ENCODE measurements at regions not wholly inside any gene's neighbourhood (a gene's known extent, or its start where the extent isn't known, plus 50 kb on each side); places are given as distances from the start of the nearest gene placed in this dataset.
"Not testable (repeated sequence)": the region's sequence is repeated elsewhere in the genome, so short reads cannot be mapped to it uniquely, and the experiment has no call there.

GRCh38 chr19:30968841-30969399 is 380.3 kb downstream of the TSHZ3 start:
- no peaks in the 10 kb centered on the region for H3K27me3 Mint-ChIP-seq (ENCODE audit: low read depth)

GRCh38 chr19:30968210-30968609 is 381.0 kb downstream of the TSHZ3 start:
- no peak for ATAC-seq
- Mint-ChIP-seq H3K4me1 (ENCODE audit: low read depth) (no peaks in the 10 kb centered on the region), H3K4me3 (no peak overlapping the region), H3K36me3 (ENCODE audit: insufficient read depth) (no peaks in the 10 kb centered on the region), H3K9me3 (no peaks in the 10 kb centered on the region), H3K27me3 (ENCODE audit: low read depth) (no peaks in the 10 kb centered on the region)
- DNase-seq, result no peak

More at GRCh38 chr19:30968841-30969399, 380.3 kb downstream of the TSHZ3 start:
- no peak for ATAC-seq
- no peaks in the 10 kb centered on the region for H3K4me1 Mint-ChIP-seq (ENCODE audit: low read depth)
- H3K36me3 Mint-ChIP-seq (ENCODE audit: insufficient read depth), result no peaks in the 10 kb centered on the region
- no peak overlapping the region for H3K4me3 Mint-ChIP-seq
- H3K9me3 Mint-ChIP-seq, result no peaks in the 10 kb centered on the region
- no peak for DNase-seq

GRCh38 chr19:30966486-30966885 is 382.8 kb downstream of the TSHZ3 start:
- no peaks in the 10 kb centered on the region for H3K4me1 Mint-ChIP-seq (ENCODE audit: low read depth)
- DNase-seq (no peak), ATAC-seq (no peak)
- no peaks in the 10 kb centered on the region for H3K36me3 Mint-ChIP-seq (ENCODE audit: insufficient read depth)
- no peak overlapping the region for H3K4me3 Mint-ChIP-seq
- no peaks in the 10 kb centered on the region for H3K27me3 Mint-ChIP-seq (ENCODE audit: low read depth)
- H3K9me3 Mint-ChIP-seq, result no peaks in the 10 kb centered on the region

DNA sequence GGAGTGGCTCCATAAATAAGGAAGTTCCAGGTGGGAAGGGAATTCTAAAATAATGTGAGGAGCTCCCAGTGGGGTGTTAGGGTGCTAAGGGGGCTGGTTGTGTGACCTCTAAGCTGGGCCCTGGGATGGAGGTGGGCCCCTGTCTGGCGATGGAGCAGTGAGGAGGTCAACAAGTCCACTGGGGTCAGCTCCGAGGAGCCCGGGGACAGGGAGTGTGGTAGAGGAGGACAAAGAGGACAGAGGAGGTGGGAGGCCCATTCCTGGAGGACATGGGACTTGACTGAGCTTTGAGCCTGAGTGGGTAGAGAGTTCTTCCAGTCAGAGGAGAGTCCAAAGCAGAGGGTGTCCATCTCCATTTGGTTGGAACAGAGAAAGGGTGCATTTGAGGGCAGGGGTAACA is 390.2 kb downstream of the TSHZ3 start:
- Mint-ChIP-seq H3K4me3 (no peak overlapping the region), H3K36me3 (ENCODE audit: insufficient read depth) (no peaks in the 10 kb centered on the region), H3K27me3 (ENCODE audit: low read depth) (peaks cover 28% of the 10 kb centered on the region), H3K4me1 (ENCODE audit: low read depth) (no peaks in the 10 kb centered on the region), H3K9me3 (peaks cover 5% of the 10 kb centered on the region)
- no peak for DNase-seq
- no peak for ATAC-seq

DNA sequence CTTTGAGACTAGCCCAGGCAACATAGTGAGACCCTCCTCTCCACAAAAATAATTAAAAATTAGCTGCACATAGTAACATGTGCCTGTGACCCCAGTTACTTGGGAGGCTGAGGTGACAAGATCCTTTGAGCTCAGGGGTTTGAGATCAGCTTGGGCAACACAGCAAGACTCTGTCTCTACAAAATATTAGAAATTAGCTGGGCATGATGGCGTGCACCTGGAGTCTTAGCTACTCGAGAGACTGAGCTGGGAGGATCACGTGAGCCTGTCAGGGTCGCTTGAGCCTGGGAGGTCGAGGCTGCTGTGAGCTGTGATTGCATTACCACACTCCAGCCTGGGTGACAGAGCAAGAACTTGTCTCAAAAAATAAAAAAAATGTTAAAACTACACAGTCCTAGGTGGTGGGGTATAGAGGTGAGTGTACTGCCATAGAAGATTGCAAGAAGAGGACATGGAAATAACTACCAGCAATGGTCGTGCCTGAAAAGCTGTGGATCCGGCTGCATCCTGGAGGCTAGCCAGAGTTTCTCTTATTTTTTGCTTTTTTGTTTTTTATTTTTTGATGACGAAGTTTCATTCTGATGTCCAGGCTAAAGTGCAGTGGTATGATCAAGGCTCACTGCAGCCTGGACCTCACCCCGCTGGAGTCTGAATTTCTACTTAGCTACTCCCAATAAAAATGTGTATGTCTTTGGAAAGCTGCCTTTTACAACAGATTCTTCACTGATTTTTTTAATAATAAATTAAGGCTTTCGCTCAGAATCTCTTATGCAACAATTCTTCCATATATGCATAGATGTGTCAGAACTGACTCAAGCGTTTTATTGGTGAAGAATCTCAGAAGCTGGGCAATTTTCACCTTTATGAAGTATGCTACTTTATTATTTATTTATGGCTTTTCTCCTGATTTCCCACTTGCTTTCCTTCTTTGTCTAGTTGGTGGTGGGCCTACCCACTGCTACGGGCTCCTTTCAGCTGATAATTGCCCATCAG is 393.8 kb downstream of the TSHZ3 start:
- Mint-ChIP-seq H3K4me1 (ENCODE audit: low read depth) (no peaks in the 10 kb centered on the region), H3K36me3 (ENCODE audit: insufficient read depth) (no peaks in the 10 kb centered on the region), H3K4me3 (no peak overlapping the region), H3K9me3 (no peaks in the 10 kb centered on the region), H3K27me3 (ENCODE audit: low read depth) (peaks cover 29% of the 10 kb centered on the region)
- no peak for DNase-seq
- no peak for ATAC-seq

DNA sequence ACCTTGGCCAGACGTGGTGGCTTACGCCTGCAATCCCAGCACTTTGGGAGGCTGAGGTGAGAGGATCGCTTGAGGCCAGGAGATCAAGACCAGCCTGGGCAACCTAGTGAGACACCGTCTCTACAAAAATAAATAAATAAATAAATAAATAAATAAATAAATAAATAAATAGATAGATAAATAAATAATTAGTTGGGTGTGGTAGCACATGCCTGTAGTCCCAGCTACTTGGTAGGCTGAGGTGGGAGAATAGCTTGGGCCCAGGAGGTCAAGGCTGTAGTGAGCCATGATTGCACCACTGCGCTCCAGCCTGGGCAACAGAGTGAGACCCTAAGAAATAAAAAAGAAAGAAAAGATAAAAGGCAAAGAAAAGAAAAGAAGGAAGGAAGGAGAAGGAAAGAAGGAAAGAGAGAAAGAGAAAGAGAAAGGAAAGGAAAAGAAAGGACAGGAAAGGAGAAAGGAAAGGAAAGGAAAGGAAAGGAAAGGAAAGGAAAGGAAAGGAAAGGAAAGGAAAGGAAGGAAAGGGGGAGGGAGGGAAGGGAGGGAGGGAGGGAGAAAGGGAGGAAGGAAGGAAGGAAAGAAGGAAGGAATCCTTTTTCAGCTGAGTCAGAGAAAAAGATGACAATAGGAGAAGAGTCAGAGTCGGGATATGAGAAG is 404.8 kb downstream of the TSHZ3 start:
- not testable (repeated sequence) for H3K36me3 Mint-ChIP-seq (ENCODE audit: insufficient read depth); DNase-seq; H3K4me1 Mint-ChIP-seq (ENCODE audit: low read depth); ATAC-seq; H3K9me3 Mint-ChIP-seq; H3K4me3 Mint-ChIP-seq; H3K27me3 Mint-ChIP-seq (ENCODE audit: low read depth)

DNA sequence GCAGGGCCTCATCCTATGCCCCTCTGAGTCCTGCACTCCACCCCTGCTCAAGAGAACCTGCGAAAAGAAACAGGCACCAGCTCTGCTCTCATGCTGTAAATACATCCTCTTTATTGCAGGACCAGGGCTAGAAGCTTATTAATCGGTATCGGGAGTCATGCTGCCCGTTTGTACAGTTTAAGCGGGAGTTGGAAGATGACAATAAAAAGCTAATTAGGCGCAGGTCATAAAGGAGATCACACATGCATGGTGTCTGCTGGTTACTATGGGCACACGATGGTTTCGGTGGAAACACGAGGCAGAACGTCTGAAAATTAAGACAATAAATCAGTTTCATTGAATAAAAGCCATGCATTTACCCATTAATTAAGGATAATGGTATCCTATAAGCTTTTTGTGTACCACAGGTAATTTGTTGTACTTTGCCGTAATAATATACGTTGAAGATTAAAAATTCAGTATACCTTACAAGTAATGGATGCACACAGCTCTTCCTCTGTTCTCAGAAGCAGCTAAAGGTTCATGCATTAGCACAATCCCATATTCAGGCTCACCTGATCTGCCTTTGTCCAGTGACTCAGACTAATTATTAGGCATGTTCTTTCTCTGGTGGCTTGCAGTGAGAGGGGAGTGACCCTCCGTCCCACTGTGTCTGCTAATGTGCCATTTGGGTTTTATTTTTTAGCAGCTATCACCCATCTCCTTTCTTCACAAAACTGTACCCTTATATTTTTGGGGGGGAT is 406.0 kb downstream of the TSHZ3 start:
- Mint-ChIP-seq H3K4me3 (no peak overlapping the region), H3K27me3 (ENCODE audit: low read depth) (peaks cover 8% of the 10 kb centered on the region), H3K9me3 (no peaks in the 10 kb centered on the region), H3K4me1 (ENCODE audit: low read depth) (no peaks in the 10 kb centered on the region), H3K36me3 (ENCODE audit: insufficient read depth) (no peaks in the 10 kb centered on the region)
- DNase-seq (no peak), ATAC-seq (no peak)

DNA sequence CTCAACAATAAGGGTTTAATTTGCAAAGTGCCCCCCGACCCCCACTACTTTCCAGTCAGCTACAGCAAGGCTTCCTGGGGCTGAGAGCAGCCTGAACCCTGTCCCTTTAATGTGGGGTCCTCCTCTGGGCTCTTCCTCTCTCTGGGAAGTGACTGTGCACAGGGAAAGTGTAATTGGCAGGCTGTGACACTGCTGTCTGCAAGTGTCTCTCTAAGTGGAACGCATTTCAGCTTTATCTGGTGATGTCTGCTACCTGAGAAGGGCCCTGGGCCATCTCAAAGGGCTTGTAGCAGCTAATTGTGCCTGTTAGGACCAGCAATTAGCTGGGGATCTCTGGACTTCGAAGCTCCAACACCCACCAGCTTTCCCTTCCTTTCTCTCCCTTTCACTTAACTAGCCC is 406.6 kb downstream of the TSHZ3 start:
- Mint-ChIP-seq H3K27me3 (ENCODE audit: low read depth) (peaks cover 8% of the 10 kb centered on the region), H3K4me3 (no peak overlapping the region), H3K4me1 (ENCODE audit: low read depth) (no peaks in the 10 kb centered on the region), H3K36me3 (ENCODE audit: insufficient read depth) (no peaks in the 10 kb centered on the region), H3K9me3 (no peaks in the 10 kb centered on the region)
- DNase-seq (no peak), ATAC-seq (no peak)

GRCh38 chr19:30941591-30941990 is 407.6 kb downstream of the TSHZ3 start:
- H3K27me3 Mint-ChIP-seq (ENCODE audit: low read depth), result peaks cover 8% of the 10 kb centered on the region
- H3K4me1 Mint-ChIP-seq (ENCODE audit: low read depth), result no peaks in the 10 kb centered on the region
- no peaks in the 10 kb centered on the region for H3K36me3 Mint-ChIP-seq (ENCODE audit: insufficient read depth)
- H3K4me3 Mint-ChIP-seq, result no peak overlapping the region
- DNase-seq (no peak), ATAC-seq (no peak)
- H3K9me3 Mint-ChIP-seq, result no peaks in the 10 kb centered on the region

DNA sequence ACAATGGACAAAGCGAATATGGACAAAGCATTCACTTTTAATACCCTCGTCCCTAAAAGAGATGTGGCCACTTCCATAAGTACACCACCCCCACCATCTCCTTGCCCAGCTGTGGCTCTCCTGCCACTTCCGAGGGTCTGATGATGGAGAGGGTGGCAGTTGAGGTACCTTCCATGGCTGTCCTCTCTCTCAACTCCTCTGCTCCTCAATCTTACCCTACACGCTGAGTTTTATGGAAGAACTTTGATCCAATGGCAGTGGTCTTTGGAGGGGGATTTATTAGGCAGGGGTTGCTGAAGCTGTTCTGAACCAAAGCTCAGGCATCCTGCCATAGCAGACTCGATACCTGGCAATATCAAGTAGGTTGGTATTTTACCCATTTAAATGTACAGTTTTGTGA is 413.0 kb downstream of the TSHZ3 start:
- Mint-ChIP-seq H3K27me3 (ENCODE audit: low read depth) (peaks cover 2% of the 10 kb centered on the region), H3K4me1 (ENCODE audit: low read depth) (no peaks in the 10 kb centered on the region), H3K4me3 (no peak overlapping the region), H3K36me3 (ENCODE audit: insufficient read depth) (no peaks in the 10 kb centered on the region), H3K9me3 (no peaks in the 10 kb centered on the region)
- no peak for ATAC-seq
- no peak for DNase-seq

- Mint-ChIP-seq H3K9me3 (no peaks in the 10 kb centered on the region), H3K4me1 (ENCODE audit: low read depth) (no peaks in the 10 kb centered on the region), H3K27me3 (ENCODE audit: low read depth) (peaks cover 2% of the 10 kb centered on the region), H3K36me3 (ENCODE audit: insufficient read depth) (no peaks in the 10 kb centered on the region), H3K4me3 (no peak overlapping the region)
- DNase-seq, result no peak
- no peak for ATAC-seq
These were observed 414.1 kb downstream of the TSHZ3 start for GRCh38 chr19:30935146-30935545.

DNA sequence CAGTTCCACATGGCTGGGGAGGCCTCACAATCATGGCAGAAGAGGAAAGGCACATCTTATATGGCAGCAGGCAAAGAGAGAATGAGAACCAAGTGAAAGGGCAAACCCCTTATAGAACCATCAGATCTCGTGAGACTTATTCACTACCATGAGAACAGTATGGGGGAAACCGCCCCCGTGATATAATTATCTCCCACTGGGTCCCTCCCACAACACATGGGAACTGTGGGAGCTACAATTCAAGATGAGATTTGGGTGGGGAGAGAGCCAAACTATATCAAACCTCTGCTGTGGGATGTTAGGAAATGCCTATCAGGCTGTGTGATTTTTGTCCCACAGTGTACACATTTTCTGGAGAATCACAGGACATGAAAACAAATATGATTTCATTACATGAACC is 415.8 kb downstream of the TSHZ3 start:
- H3K4me1 Mint-ChIP-seq (ENCODE audit: low read depth); ATAC-seq; H3K36me3 Mint-ChIP-seq (ENCODE audit: insufficient read depth); DNase-seq; H3K27me3 Mint-ChIP-seq (ENCODE audit: low read depth); H3K4me3 Mint-ChIP-seq; H3K9me3 Mint-ChIP-seq: not testable (repeated sequence)

DNA sequence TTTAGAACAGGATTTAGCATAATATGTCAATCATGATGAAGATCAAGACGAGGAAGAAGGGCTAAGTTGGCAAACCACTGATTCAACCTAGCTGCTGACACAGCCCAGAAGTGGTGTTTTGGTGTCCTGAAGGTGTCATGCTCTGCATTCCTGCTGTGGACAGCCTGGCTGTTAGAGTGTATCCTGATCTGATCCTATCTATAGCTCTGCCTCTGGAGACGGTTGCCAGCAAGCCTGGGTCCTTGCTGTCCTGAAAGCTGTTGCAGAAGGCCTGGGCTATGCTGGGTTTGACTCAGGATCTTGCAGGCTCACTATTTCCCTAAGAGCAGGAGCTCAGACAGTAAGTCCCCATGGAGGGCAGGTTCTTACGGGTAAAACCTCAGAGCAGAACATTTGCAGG is 416.4 kb downstream of the TSHZ3 start:
- DNase-seq (no peak), ATAC-seq (no peak)
- Mint-ChIP-seq H3K27me3 (ENCODE audit: low read depth) (peaks cover 2% of the 10 kb centered on the region), H3K9me3 (peaks cover 3% of the 10 kb centered on the region), H3K4me1 (ENCODE audit: low read depth) (no peaks in the 10 kb centered on the region), H3K4me3 (no peak overlapping the region), H3K36me3 (ENCODE audit: insufficient read depth) (no peaks in the 10 kb centered on the region)

DNA sequence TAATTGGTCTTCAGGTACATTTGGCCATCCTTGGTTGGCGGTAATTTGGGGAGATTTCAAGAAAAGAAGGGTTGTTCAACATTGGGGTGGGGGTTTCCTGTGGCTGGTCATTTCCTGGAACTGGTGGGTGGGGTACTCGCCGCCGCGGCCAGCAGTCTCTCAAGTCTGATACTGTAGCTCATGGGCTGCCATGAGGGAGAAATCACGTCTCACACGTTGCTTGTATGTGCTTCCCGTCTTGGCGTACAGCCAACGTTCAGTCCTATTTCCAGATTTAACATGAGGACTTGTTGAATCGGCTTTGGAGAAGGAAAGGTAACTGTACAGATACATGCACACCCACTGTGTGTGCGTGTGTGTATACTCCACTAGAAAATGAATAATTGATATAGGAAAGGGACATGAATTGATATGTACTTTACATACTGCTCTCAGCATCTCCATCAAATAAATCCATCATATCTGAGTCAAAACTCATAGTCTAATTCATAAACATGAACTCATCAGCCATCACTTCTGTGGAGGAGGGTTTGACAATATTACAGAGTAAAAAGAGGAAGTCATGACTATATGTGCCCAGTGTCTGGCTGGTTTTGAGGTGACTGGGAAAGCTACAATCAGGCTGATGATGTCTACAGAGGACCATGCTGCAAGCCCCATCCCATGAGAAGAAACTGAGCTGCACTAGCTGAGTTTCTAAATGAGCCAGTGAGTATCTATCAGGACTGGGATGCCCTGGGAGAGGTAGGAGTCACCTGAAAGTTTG is 418.1 kb downstream of the TSHZ3 start:
- DNase-seq, result no peak
- Mint-ChIP-seq H3K27me3 (ENCODE audit: low read depth) (peaks cover 8% of the 10 kb centered on the region), H3K36me3 (ENCODE audit: insufficient read depth) (no peaks in the 10 kb centered on the region), H3K9me3 (peaks cover 3% of the 10 kb centered on the region), H3K4me3 (no peak overlapping the region), H3K4me1 (ENCODE audit: low read depth) (no peaks in the 10 kb centered on the region)
- ATAC-seq, result no peak

Data from activated T-cell treated with anti-CD3 and anti-CD28 coated beads, Interleukin-2, amount 50 U/mL, for 4 hours (primary cell).